Adrenal gland (tissue), 5 donors: ENCODE measurements at regions not wholly inside any gene's neighbourhood (a gene's known extent, or its start where the extent isn't known, plus 50 kb on each side); places are given as distances from the start of the nearest gene placed in this dataset.

Source experiments
- POLR2A ChIP-seq, 2 donors: fragments of 450-650 bp; IDR thresholded peaks; one replicate each; pipeline ENCODE4 v1.6.1; 2017; ENCODE audit warnings: antibody characterized with exemption in 2 of 2, mild to moderate bottlenecking in 2 of 2, moderate library complexity in 1 of 2
- TF ChIP-seq, protein P1 (sequence below), 6 experiments: fragments of 450-650 bp in 4 of 6; fragments of 200-600 bp in 2 of 6; sonication (generic) in 1 of 6; IDR thresholded peaks; 1 replicate in 5 of 6; 2 replicates in 1 of 6; pipeline versions ENCODE4 v1.5.1 to v1.8.0; 2016 to 2021; ENCODE audit warnings: antibody characterized with exemption in 6 of 6, mild to moderate bottlenecking in 2 of 6, moderate library complexity in 1 of 6
- donor health status: DM: no; HTN: no; CAD: no.

GRCh38 chr4:94126669-94127068 is 81.0 kb upstream of the SMARCAD1 start:
- TF ChIP-seq, protein P1, sequence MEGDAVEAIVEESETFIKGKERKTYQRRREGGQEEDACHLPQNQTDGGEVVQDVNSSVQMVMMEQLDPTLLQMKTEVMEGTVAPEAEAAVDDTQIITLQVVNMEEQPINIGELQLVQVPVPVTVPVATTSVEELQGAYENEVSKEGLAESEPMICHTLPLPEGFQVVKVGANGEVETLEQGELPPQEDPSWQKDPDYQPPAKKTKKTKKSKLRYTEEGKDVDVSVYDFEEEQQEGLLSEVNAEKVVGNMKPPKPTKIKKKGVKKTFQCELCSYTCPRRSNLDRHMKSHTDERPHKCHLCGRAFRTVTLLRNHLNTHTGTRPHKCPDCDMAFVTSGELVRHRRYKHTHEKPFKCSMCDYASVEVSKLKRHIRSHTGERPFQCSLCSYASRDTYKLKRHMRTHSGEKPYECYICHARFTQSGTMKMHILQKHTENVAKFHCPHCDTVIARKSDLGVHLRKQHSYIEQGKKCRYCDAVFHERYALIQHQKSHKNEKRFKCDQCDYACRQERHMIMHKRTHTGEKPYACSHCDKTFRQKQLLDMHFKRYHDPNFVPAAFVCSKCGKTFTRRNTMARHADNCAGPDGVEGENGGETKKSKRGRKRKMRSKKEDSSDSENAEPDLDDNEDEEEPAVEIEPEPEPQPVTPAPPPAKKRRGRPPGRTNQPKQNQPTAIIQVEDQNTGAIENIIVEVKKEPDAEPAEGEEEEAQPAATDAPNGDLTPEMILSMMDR (IDR thresholded peaks at IDR 0.05) = no peak
- no peak for TF ChIP-seq POLR2A (IDR thresholded peaks at IDR 0.05)
